ENCODE measurements at regions not wholly inside any gene's neighbourhood (a gene's known extent, or its start where the extent isn't known, plus 50 kb on each side); places are given as distances from the start of the nearest gene placed in this dataset.

GRCh38 chr9:30757723-30758122 is 1626.7 kb upstream of the ACO1 start:
- H3K4me1 ChIP-seq = no peaks in the 10 kb centered on the region
- 88% methylated on average over 1 of the region's 8 CpGs for WGBS
- H3K36me3 ChIP-seq = no peaks in the 10 kb centered on the region
- intact Hi-C loops (cut with DNase I) = no loop called here
- no peak for DNase-seq (ENCODE audit: extremely low spot score)
- TF ChIP-seq POLR2AphosphoS5 (IDR thresholded peaks at IDR 0.05) (no peak), EP300 (IDR thresholded peaks at IDR 0.05) (no peak), POLR2A (IDR thresholded peaks at IDR 0.05; ENCODE audit: low read depth) (no peak)
- TF ChIP-seq, protein P1, sequence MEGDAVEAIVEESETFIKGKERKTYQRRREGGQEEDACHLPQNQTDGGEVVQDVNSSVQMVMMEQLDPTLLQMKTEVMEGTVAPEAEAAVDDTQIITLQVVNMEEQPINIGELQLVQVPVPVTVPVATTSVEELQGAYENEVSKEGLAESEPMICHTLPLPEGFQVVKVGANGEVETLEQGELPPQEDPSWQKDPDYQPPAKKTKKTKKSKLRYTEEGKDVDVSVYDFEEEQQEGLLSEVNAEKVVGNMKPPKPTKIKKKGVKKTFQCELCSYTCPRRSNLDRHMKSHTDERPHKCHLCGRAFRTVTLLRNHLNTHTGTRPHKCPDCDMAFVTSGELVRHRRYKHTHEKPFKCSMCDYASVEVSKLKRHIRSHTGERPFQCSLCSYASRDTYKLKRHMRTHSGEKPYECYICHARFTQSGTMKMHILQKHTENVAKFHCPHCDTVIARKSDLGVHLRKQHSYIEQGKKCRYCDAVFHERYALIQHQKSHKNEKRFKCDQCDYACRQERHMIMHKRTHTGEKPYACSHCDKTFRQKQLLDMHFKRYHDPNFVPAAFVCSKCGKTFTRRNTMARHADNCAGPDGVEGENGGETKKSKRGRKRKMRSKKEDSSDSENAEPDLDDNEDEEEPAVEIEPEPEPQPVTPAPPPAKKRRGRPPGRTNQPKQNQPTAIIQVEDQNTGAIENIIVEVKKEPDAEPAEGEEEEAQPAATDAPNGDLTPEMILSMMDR (IDR thresholded peaks at IDR 0.05) = no peak
- H3K27me3 ChIP-seq = no peaks in the 10 kb centered on the region
- H3K27ac ChIP-seq (replicated peaks in 1 of 4) = no peak overlapping the region
- no peaks in the 10 kb centered on the region for H3K9me3 ChIP-seq
- no peak overlapping the region for H3K4me3 ChIP-seq

GRCh38 chr9:30758726-30759446 is 1625.6 kb upstream of the ACO1 start:
- H3K4me1 ChIP-seq = no peaks in the 10 kb centered on the region
- no peak for DNase-seq (ENCODE audit: extremely low spot score)
- no peak overlapping the region for H3K4me3 ChIP-seq
- intact Hi-C loops (cut with DNase I) = no loop called here
- 91% methylated on average over 22 of the region's 24 CpGs for WGBS
- H3K27me3 ChIP-seq = no peaks in the 10 kb centered on the region
- no peaks in the 10 kb centered on the region for H3K9me3 ChIP-seq
- TF ChIP-seq EP300 (IDR thresholded peaks at IDR 0.05) (no peak), POLR2AphosphoS5 (IDR thresholded peaks at IDR 0.05) (no peak), POLR2A (IDR thresholded peaks at IDR 0.05; ENCODE audit: low read depth) (no peak)
- TF ChIP-seq, protein P1 (IDR thresholded peaks at IDR 0.05) = no peak
- no peak overlapping the region for H3K27ac ChIP-seq (replicated peaks in 1 of 4)
- H3K36me3 ChIP-seq = no peaks in the 10 kb centered on the region

GRCh38 chr9:30765318-30765717 is 1619.1 kb upstream of the ACO1 start:
- no peak for DNase-seq (ENCODE audit: extremely low spot score)
- 93% methylated on average over 2 of the region's 2 CpGs for WGBS
- intact Hi-C loops (cut with DNase I) = no loop called here
- TF ChIP-seq POLR2A (IDR thresholded peaks at IDR 0.05; ENCODE audit: low read depth) = no peak
- TF ChIP-seq EP300 (IDR thresholded peaks at IDR 0.05) = no peak
- Histone ChIP-seq H3K4me1 (no peaks in the 10 kb centered on the region), H3K4me3 (no peak overlapping the region), H3K9me3 (no peaks in the 10 kb centered on the region), H3K27ac (replicated peaks in 1 of 4) (no peak overlapping the region), H3K27me3 (no peaks in the 10 kb centered on the region), H3K36me3 (no peaks in the 10 kb centered on the region)

GRCh38 chr9:30771163-30771708 is 1613.2 kb upstream of the ACO1 start:
- TF ChIP-seq, protein P1 (IDR thresholded peaks at IDR 0.05) = no peak
- TF ChIP-seq POLR2AphosphoS5 (IDR thresholded peaks at IDR 0.05) (no peak), POLR2A (IDR thresholded peaks at IDR 0.05; ENCODE audit: low read depth) (no peak), EP300 (IDR thresholded peaks at IDR 0.05) (no peak)
- no peak overlapping the region for H3K27ac ChIP-seq (replicated peaks in 1 of 4)
- no peak overlapping the region for H3K4me3 ChIP-seq
- no peaks in the 10 kb centered on the region for H3K9me3 ChIP-seq
- no peak for DNase-seq (ENCODE audit: extremely low spot score)
- H3K36me3 ChIP-seq = no peaks in the 10 kb centered on the region
- H3K27me3 ChIP-seq = no peaks in the 10 kb centered on the region
- intact Hi-C loops (cut with DNase I) = no loop called here
- H3K4me1 ChIP-seq = no peaks in the 10 kb centered on the region

DNA sequence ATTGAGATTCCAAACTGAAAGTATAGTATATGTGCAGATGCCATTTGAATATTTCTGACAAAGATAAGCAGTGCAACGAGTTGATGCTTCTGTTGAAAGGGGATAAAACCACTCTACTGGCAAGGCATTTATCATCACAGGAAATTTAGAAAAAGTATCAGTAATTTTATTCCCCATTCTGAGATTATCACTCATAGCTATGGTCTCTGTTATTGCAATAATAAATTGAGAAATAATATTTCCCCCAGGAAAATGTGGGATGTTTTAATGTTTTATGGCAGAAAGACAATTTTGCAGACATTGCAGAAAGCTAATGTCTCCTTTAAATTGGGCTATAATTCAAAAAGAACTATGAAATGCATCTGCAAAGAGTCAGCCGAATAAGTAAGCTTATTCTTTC is 1612.7 kb upstream of the ACO1 start:
- DNase-seq (ENCODE audit: extremely low spot score) = no peak
- Histone ChIP-seq H3K27me3 (no peaks in the 10 kb centered on the region), H3K27ac (replicated peaks in 1 of 4) (no peak overlapping the region), H3K4me3 (no peak overlapping the region), H3K4me1 (no peaks in the 10 kb centered on the region), H3K36me3 (no peaks in the 10 kb centered on the region), H3K9me3 (no peaks in the 10 kb centered on the region)
- intact Hi-C loops (cut with DNase I) = no loop called here
- TF ChIP-seq, protein P1 (IDR thresholded peaks at IDR 0.05) = no peak
- TF ChIP-seq EP300 (IDR thresholded peaks at IDR 0.05) (no peak), POLR2A (IDR thresholded peaks at IDR 0.05; ENCODE audit: low read depth) (no peak), POLR2AphosphoS5 (IDR thresholded peaks at IDR 0.05) (no peak)
- WGBS = 40% methylated on average over 2 of the region's 2 CpGs

Data from esophagus muscularis mucosa (tissue), 4 donors.